ENCODE measurements at regions not wholly inside any gene's neighbourhood (a gene's known extent, or its start where the extent isn't known, plus 50 kb on each side); places are given as distances from the start of the nearest gene placed in this dataset.

DNA sequence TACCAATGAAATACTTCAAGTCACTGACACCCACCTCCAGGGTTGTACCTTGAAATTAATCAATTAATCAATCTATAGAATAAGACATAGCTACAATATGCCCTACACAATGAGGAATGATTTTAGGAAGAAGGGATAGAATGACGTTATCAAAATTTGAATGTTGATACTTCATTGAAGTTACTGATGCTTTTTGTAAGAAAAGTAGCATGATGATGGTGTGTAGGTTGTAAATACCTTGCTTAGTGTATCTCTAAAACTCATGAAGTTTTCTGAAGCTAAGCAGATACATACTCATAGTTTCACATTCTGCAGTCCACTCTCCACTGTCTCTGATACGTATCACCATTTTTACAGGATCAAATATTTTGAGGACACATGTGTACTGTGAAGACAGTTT, 670.4 kb upstream of the GOT2 start:
- TF ChIP-seq, protein P1, sequence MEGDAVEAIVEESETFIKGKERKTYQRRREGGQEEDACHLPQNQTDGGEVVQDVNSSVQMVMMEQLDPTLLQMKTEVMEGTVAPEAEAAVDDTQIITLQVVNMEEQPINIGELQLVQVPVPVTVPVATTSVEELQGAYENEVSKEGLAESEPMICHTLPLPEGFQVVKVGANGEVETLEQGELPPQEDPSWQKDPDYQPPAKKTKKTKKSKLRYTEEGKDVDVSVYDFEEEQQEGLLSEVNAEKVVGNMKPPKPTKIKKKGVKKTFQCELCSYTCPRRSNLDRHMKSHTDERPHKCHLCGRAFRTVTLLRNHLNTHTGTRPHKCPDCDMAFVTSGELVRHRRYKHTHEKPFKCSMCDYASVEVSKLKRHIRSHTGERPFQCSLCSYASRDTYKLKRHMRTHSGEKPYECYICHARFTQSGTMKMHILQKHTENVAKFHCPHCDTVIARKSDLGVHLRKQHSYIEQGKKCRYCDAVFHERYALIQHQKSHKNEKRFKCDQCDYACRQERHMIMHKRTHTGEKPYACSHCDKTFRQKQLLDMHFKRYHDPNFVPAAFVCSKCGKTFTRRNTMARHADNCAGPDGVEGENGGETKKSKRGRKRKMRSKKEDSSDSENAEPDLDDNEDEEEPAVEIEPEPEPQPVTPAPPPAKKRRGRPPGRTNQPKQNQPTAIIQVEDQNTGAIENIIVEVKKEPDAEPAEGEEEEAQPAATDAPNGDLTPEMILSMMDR (IDR thresholded peaks at IDR 0.05), result no peak
- TF ChIP-seq POLR2A (IDR thresholded peaks at IDR 0.05), result no peak
